Upper lobe of right lung (tissue), 1 donor: ENCODE measurements at regions not wholly inside any gene's neighbourhood (a gene's known extent, or its start where the extent isn't known, plus 50 kb on each side); places are given as distances from the start of the nearest gene placed in this dataset.

Experiments used
- ATAC-seq: fragments of 200-7000 bp; cut with Tn5 transposase; one replicate; pipeline ENCODE4 v1.9.1; 2020; ENCODE audit warnings: mild to moderate bottlenecking, moderate library complexity
- DNase-seq: peaks from one replicate; pipeline ENCODE4 v3.0.0-alpha.2; 2020
- H3K27ac ChIP-seq: fragments of 200-600 bp; one replicate; pipeline ENCODE4 v1.8.0; 2022
- H3K27me3 ChIP-seq: fragments of 200-600 bp; one replicate; pipeline ENCODE4 v1.8.0; 2022; ENCODE audit warnings: mild to moderate bottlenecking
- H3K36me3 ChIP-seq: fragments of 200-600 bp; one replicate; pipeline ENCODE4 v1.8.0; 2022
- H3K4me1 ChIP-seq: fragments of 200-600 bp; one replicate; pipeline ENCODE4 v1.8.0; 2022
- H3K4me3 ChIP-seq: fragments of 200-600 bp; one replicate; pipeline ENCODE4 v1.8.0; 2022; ENCODE audit warnings: mild to moderate bottlenecking
- H3K9me3 ChIP-seq: fragments of 200-600 bp; one replicate; pipeline ENCODE4 v1.8.0; 2022
- CTCF ChIP-seq: fragments of 200-600 bp; IDR thresholded peaks from one replicate; pipeline ENCODE4 v1.8.0; 2022; ENCODE audit warnings: antibody characterized with exemption
- intact Hi-C: fragments of 100-400 bp; cut with DNase I; formaldehyde crosslinking; loops from one replicate; pipeline ENCODE4 v1.11.0; 2022
- donor health status: DM: no; HTN: yes; CAD: no; lungs with severe emphysema.

GRCh38 chr13:26837997-26838396 lies 77.4 kb upstream of the GPR12 start:
- intact Hi-C loops: no loop called here
- Histone ChIP-seq H3K4me3 (no peak overlapping the region), H3K27me3 (peaks cover 25% of the 10 kb centered on the region), H3K9me3 (no peaks in the 10 kb centered on the region), H3K36me3 (no peaks in the 10 kb centered on the region), H3K4me1 (no peaks in the 10 kb centered on the region), H3K27ac (no peak overlapping the region)
- ATAC-seq: no peak
- TF ChIP-seq CTCF: no peak
- no peak for DNase-seq

- intact Hi-C loops: no loop called here
- H3K27ac ChIP-seq: no peak overlapping the region
- no peaks in the 10 kb centered on the region for H3K36me3 ChIP-seq
- no peak overlapping the region for H3K4me3 ChIP-seq
- H3K9me3 ChIP-seq: no peaks in the 10 kb centered on the region
- no peak for DNase-seq
- no peak for ATAC-seq
- no peak for TF ChIP-seq CTCF
- no peaks in the 10 kb centered on the region for H3K4me1 ChIP-seq
- H3K27me3 ChIP-seq: peaks cover 25% of the 10 kb centered on the region
Measured at GRCh38 chr13:26837102-26837501, 76.5 kb upstream of the GPR12 start.

GRCh38 chr13:26836626-26837025 lies 76.0 kb upstream of the GPR12 start:
- no peak for TF ChIP-seq CTCF
- H3K27me3 ChIP-seq: peaks cover 25% of the 10 kb centered on the region
- ATAC-seq (no peak), DNase-seq (no peak)
- intact Hi-C loops: no loop called here
- H3K4me3 ChIP-seq: no peak overlapping the region
- no peaks in the 10 kb centered on the region for H3K36me3 ChIP-seq
- H3K27ac ChIP-seq: no peak overlapping the region
- no peaks in the 10 kb centered on the region for H3K9me3 ChIP-seq
- H3K4me1 ChIP-seq: no peaks in the 10 kb centered on the region

- DNase-seq: no peak
- Histone ChIP-seq H3K9me3 (no peaks in the 10 kb centered on the region), H3K4me3 (no peak overlapping the region), H3K27ac (no peak overlapping the region), H3K4me1 (no peaks in the 10 kb centered on the region), H3K36me3 (no peaks in the 10 kb centered on the region), H3K27me3 (peaks cover 17% of the 10 kb centered on the region)
- intact Hi-C loops: no loop called here
- no peak for ATAC-seq
- no peak for TF ChIP-seq CTCF
Measured at GRCh38 chr13:26834646-26835045, 74.1 kb upstream of the GPR12 start.

- H3K27me3 ChIP-seq: peaks cover 4% of the 10 kb centered on the region
- no peaks in the 10 kb centered on the region for H3K4me1 ChIP-seq
- DNase-seq (no peak), ATAC-seq (no peak)
- H3K4me3 ChIP-seq: no peak overlapping the region
- intact Hi-C loops: no loop called here
- no peak overlapping the region for H3K27ac ChIP-seq
- no peaks in the 10 kb centered on the region for H3K36me3 ChIP-seq
- TF ChIP-seq CTCF: no peak
- H3K9me3 ChIP-seq: no peaks in the 10 kb centered on the region
Measured at GRCh38 chr13:26831336-26831908, 70.8 kb upstream of the GPR12 start.

GRCh38 chr13:26829716-26830115 lies 69.1 kb upstream of the GPR12 start:
- no peaks in the 10 kb centered on the region for H3K36me3 ChIP-seq
- no peak overlapping the region for H3K27ac ChIP-seq
- no peak for TF ChIP-seq CTCF
- H3K4me1 ChIP-seq: no peaks in the 10 kb centered on the region
- intact Hi-C loops: no loop called here
- DNase-seq (no peak), ATAC-seq (no peak)
- H3K9me3 ChIP-seq: no peaks in the 10 kb centered on the region
- no peak overlapping the region for H3K4me3 ChIP-seq
- no peaks in the 10 kb centered on the region for H3K27me3 ChIP-seq
